Fibroblast of skin of left biceps (primary cell): ENCODE measurements at regions not wholly inside any gene's neighbourhood (a gene's known extent, or its start where the extent isn't known, plus 50 kb on each side); places are given as distances from the start of the nearest gene placed in this dataset.
"Not testable (repeated sequence)": the region's sequence is repeated elsewhere in the genome, so short reads cannot be mapped to it uniquely, and the experiment has no call there.

Experiments
- DNase-seq, 2 experiments: peaks; one replicate each; pipeline ENCODE4 v3.0.0-alpha.2; 2013; ENCODE audit warnings: low read depth in 2 of 2

- DNase-seq, result no peak
Observed at GRCh38 chr2:238598802-238599530, 172.2 kb downstream of the ASB1 start.

DNA sequence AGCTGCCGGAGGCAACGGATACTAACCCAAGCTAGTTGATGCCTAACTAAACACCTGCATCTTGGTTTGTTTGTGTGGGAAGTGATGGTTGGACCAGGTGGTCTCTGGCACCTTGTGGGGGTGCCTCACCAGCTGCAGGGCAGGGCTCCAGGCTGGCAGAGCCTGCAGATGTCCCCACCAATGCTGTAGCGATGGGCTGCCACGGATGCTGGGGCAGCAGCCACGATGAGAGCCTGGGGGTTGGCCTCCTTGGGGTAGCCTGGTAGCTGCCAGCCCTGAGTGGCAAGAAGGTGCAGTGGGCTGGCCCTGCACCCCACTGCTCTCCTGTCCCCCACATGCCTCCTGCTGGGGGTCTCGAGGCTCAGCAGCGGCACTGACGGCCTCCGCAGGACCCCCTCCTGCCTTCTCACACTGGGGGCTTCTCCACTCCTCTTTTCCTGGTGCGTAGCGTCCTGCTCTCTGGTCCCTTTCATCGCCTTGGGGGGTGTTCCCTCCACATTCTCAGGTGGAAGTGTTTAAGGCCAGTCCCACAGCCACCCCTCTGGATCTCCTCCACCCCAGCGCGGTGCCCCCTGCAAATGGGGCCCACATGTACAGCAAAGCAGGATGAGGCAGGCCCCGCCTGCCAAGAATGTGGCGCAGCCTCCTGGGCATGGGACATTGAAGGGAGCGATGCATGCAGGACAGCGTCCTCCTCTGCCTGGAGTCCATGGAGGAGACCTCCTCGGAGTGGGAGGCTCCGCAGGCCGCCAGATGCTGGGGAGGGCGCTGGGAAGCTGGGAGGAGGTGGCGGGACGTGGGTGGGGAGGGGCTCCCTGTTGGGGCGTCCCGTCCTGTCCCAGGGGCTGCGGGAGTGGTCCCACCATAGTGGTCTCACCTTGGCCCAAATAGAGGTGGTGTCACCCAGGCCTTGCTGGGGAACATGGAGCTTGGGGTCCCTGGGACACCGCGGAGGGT is 173.1 kb downstream of the ASB1 start:
- DNase-seq, result no peak

- no peak for DNase-seq
Observed at GRCh38 chr2:238600506-238601432, 174.0 kb downstream of the ASB1 start.

DNA sequence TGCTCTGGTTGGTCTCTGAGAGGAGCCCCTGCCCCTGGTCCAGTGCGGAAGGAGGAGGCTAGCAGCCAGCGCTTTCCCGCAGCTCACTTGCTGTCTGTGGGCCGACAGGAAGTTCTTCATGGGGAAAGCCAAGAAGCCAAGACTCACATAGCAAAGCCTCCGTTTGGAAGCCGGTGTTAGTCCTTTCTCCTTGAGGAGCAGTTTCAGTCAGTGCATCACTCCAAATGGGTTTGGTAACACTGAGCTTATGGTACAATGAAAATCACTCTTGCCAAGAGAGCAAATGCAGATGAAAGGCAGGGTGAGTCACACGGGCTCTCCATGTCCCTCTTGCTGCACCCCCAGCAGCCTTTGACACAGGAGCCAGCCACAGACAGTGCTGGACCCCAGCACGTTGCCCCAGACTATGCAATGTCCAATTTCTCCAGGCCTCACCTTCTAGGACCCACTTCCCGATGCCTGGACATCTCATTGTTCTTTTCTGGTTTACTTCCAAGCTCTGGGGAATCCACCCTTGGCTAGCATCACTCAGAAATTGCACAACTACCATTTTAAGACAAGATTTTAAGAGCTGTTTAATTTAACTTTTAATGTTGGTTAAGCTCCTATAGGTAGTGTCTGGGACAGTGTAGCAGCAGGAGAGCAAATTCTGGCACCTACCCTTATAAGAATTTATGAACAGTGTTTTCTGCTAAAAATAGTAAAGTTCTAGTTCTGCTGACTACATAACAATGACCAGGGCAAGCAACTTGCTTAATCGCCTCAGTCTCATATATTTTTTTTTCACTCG is 174.9 kb downstream of the ASB1 start:
- peak in 1 of 2 experiments; percentile 20 for DNase-seq

DNA sequence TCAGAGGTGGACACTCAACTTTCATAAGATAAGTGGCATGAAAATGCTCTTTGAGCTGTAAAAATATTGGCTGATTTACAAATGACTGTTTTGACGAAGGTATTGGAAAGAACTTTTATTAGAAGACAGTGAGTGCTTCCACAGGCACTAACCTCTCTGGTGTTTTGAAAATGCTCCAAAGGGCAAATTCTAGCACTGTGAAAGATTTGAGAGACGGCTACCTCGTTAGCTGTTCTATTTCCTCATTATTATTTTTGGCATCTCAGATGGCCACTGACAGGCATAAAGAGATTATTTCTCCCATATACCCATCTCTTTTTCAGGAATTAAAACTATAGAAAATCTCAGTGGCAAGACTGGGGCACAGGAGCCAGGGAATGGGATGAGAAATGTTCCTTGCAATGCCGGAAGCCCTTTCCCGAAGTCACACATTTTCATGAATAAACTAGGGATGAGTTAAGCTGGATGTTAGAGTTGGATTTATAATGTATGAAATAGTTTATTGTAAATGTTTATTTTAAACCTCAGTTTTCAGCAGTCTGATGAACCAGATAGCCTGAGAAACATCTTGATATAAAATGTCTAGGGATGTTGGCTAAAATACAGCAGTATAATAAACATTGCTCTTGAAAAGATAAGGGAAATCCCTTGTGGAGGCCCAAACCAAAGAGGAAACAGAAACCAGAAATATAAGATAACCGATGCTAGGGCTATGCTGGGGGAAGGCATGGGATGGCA is 175.7 kb downstream of the ASB1 start:
- no peak for DNase-seq

DNA sequence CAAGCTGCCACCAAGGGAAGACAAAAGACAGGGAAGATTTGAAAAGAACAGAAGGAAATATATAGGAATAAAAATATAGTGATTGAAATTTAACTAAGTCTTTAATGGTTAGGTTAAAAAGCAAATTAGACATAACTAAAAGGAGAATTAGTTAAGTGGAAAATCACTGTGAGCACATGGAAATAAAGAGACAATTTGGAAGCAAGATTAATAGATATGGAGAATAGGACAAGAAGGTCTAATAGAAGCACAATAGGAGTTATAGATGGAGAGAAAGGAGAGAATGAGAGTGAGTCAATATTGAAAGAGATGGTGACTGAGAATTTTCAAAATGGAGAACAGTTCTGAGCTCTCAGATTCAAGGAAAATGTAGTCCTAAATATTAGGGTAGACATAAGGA is 176.9 kb downstream of the ASB1 start:
- no peak for DNase-seq

- DNase-seq, result no peak
Observed at GRCh38 chr2:238606311-238606710, 179.6 kb downstream of the ASB1 start.

DNA sequence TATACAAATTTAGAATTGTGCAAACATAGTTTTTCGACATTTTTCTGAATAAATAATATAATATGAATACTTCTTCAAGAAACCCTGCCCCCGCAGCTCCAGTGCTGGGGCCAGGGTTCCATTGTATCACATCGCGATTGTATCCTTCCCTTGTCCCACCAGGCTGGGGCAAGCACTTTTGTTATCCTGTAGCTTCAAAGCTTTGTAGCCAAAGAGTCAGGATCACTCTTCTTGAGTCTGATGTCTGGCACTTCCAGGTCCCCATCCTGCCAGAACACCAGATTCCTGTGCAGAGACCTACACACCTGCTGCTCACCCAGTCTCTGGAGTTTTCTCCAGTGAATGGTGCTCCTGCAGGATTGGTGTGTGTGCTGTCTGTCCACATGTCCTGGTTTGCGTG is 186.9 kb downstream of the ASB1 start:
- DNase-seq, result no peak

DNA sequence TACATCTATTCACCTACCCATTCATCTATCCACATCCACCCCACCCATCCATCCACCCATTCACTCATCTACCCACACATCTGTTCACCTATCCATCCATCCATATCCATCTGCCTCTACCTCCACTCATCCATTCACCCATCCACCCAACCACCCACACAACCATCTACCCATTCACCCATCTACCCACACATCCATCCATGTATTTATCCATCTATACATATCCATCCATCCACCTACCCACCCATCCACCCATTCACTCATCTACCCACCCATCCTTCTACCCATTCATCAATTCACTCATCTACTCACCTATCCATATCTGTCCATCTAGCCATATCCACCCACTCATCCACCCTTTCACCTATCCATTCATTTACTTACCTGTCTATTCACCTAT is 187.6 kb downstream of the ASB1 start:
- DNase-seq, result no peak

- DNase-seq, result no peak
Observed at GRCh38 chr2:238615187-238615586, 188.5 kb downstream of the ASB1 start.

- no peak for DNase-seq
Observed at GRCh38 chr2:238616681-238617080, 190.0 kb downstream of the ASB1 start.

GRCh38 chr2:238618494-238619283 is 192.0 kb downstream of the ASB1 start:
- DNase-seq, result not testable (repeated sequence)

DNA sequence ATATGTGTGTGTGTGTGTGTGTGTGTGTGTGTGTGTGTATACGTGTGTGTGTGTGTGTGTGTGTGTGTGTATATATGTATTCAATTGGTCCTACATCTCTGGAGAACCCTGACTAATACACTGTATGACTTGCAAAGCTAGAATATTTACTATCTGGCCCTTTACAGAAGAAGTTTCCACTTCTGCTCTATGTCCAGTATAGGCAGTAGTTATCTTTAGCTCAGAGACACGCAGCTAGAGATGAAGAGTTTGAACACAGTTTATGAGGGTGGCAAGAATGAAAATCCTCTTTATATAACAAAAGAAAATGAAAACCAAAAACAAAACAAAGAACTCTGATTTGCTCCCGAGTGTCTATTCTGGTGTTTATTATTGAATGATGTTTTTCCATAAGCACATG is 201.2 kb downstream of the ASB1 start:
- no peak for DNase-seq

- DNase-seq, result no peak
Observed at GRCh38 chr2:238629064-238629463, 202.3 kb downstream of the ASB1 start.

GRCh38 chr2:238631491-238632180 is 204.9 kb downstream of the ASB1 start:
- no peak for DNase-seq

DNA sequence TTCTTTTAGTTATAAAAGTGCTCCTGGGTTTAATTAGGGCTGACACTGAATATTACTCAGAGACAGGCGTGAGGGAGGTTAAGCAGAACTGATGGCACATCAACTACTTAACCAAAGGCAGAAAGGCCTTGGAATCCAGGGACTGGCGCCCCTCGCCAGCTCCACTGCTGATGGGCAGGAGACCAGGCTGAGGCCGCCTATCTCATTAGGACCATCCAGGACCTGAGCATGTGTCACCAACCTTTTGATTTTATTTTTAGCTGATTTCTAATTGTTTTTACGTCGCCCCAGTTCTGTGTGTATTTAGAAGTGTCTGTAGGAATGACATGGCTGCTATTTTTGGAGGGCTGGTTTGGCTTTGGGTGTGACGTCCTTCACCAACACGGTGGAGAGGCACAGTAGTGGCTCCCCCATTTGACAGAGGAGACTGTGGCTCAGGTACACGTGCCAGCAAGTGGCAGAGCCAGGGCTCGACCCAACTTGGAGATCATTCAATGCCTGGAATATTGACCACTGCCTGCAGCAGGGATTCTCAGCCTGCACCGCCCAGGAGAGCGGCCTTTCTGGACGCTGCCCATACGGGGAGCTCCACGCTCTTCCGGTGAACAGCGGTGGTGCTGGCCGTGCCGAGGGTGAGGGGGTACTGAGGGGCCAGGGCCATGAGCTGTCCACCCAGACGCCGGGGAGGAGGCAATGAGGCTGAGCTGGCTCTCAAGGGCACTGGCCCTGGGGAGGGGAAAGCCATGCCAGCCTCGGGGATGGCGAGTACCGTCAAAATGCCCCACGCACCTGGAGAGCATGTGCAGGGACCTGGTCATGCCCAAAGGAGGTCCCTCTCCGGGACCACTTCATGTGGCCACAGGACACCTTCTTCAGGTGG is 205.7 kb downstream of the ASB1 start:
- DNase-seq, result no peak

DNA sequence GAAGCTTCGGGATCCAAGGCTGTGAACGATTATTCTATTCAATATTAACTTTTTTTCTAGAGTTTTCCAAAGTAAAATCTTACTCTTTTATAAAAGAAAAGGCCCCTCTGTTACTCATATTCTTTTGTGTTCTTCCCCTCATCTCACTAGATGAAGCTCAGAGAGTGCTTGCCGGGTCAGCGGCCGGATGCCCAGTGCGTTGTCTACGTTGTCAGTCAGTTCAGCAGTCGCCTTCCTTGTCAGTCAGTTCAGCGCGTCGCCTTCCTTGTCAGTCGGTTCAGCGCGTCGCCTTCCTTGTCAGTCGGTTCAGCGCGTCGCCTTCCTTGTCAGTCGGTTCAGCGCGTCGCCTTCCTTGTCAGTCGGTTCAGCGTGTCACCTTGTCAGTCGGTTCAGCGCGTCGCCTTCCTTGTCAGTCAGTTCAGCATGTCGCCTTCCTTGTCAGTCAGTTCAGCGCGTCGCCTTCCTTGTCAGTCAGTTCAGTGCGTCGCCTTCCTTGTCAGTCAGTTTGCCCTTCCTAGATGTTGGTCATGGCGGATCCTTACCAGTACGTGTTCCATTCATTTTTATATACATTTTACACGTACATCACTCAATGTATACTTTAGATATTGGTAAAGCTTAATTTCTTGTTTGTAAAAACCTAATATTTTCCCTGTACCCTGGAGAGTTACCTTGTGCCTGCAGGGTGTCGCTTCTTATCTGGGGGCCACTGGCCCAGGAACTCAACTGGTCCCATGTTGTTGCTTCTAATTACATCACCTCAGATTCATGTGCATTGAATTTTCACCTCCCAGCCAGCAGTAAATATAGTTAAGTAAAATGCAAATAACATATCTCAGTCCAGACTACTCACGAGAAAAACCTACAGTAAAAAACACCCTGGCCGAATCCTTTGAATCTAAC is 206.9 kb downstream of the ASB1 start:
- no peak for DNase-seq
